H1 (cell line): ENCODE measurements at regions not wholly inside any gene's neighbourhood (a gene's known extent, or its start where the extent isn't known, plus 50 kb on each side); places are given as distances from the start of the nearest gene placed in this dataset. TPM values are rescaled to one million over a fixed set of nuclear protein-coding genes. Genes with fewer than 3 reads are reported as not detected.
A peak's percentile ranks its signal among the peaks of the same experiment; 100 is the strongest.

ENCODE experiments used
- CTCF ChIA-PET: fragments of 300-600 bp; sonication (Branson Sonifier 250); formaldehyde crosslinking; loops from one replicate; lab custom pipeline; 2021; ENCODE audit not compliant: partially characterized antibody; lab: Charles Lee
- POLR2A ChIA-PET: fragments of 300-600 bp; sonication (Branson Sonifier 250); formaldehyde crosslinking; loops from one replicate; lab custom pipeline; 2021; ENCODE audit warnings: inconsistent platforms; ENCODE audit not compliant: partially characterized antibody; lab: Charles Lee
- DNase-seq, 2 experiments: peaks; one replicate each; pipeline versions ENCODE4 v3.0.0 to v3.0.0-alpha.2; 2010 to 2022; ENCODE audit warnings: low spot score in 2 of 2, low read depth in 1 of 2, mixed read lengths in 1 of 2
- FAIRE-seq: peaks from 2 replicates; lab custom pipeline; 2011; peaks lifted over from hg19 to GRCh38; lab: Jason Lieb, UNC
- H2AFZ ChIP-seq: 2 replicates; pipeline ENCODE4 v1.8.1; 2012; ENCODE audit warnings: low read length, inconsistent platforms
- H2AK5ac ChIP-seq: 2 replicates; pipeline ENCODE4 v1.6.1; 2013; ENCODE audit warnings: low read depth, low read length
- H2BK120ac ChIP-seq: replicated peaks from 2 replicates; pipeline ENCODE3; 2013; ENCODE audit warnings: low read depth, low read length, inconsistent platforms
- H2BK12ac ChIP-seq: 2 replicates; pipeline ENCODE4 v1.6.1; 2013; ENCODE audit warnings: low read depth, low read length
- H2BK15ac ChIP-seq: 2 replicates; pipeline ENCODE4 v1.6.1; 2013; ENCODE audit warnings: low read length
- H2BK20ac ChIP-seq: 2 replicates; pipeline ENCODE4 v1.6.1; 2013; ENCODE audit warnings: low read length
- H2BK5ac ChIP-seq: 2 replicates; pipeline ENCODE4 v1.6.1; 2013; ENCODE audit warnings: low read depth, low read length
- H3K14ac ChIP-seq: 2 replicates; pipeline ENCODE4 v1.6.1; 2013; ENCODE audit warnings: inconsistent platforms; ENCODE audit not compliant: insufficient read length
- H3K18ac ChIP-seq: 2 replicates; pipeline ENCODE4 v1.6.1; 2013; ENCODE audit warnings: low read length; ENCODE audit errors: extremely low read depth
- H3K23ac ChIP-seq: 2 replicates; pipeline ENCODE4 v1.6.1; 2013; ENCODE audit warnings: inconsistent platforms; ENCODE audit not compliant: insufficient read length
- H3K23me2 ChIP-seq: 2 replicates; pipeline ENCODE4 v1.6.1; 2013; ENCODE audit warnings: low read depth, low read length
- H3K27ac ChIP-seq: 2 replicates; pipeline ENCODE4 v1.6.1; 2011; ENCODE audit warnings: low read depth, low read length, inconsistent platforms
- H3K27me3 ChIP-seq, 4 experiments: replicated peaks in 1 of 4; 1 replicate in 1 of 4; 2 replicates in 3 of 4; pipeline versions ENCODE4 v1.6.1 to v1.8.1; 2011 to 2013; ENCODE audit warnings: low read length in 3 of 4, mild to moderate bottlenecking in 3 of 4, inconsistent platforms in 2 of 4, mixed read lengths in 2 of 4, moderate library complexity in 1 of 4; ENCODE audit not compliant: control insufficient read depth in 3 of 4, insufficient read depth in 3 of 4; ENCODE audit errors: extremely low read depth in 1 of 4
- H3K36me3 ChIP-seq, 4 experiments: 2 replicates each; pipeline versions ENCODE4 v1.6.1 to v1.8.1; 2011 to 2013; ENCODE audit warnings: mild to moderate bottlenecking in 4 of 4, low read length in 3 of 4, moderate library complexity in 2 of 4, control low read depth in 1 of 4, inconsistent platforms in 1 of 4; ENCODE audit not compliant: insufficient read depth in 4 of 4, control insufficient read depth in 2 of 4
- H3K4ac ChIP-seq: replicated peaks from 2 replicates; pipeline ENCODE3; 2013; ENCODE audit warnings: low read length, low read depth, mixed read lengths, inconsistent platforms; ENCODE audit not compliant: insufficient read length
- H3K4me1 ChIP-seq, 4 experiments: replicated peaks in 1 of 4; 1 replicate in 1 of 4; 2 replicates in 3 of 4; pipeline versions ENCODE4 v1.6.1 to v1.8.1; 2011 to 2013; ENCODE audit warnings: low read length in 3 of 4, inconsistent platforms in 2 of 4, mixed read lengths in 1 of 4; ENCODE audit not compliant: insufficient read depth in 4 of 4, control insufficient read depth in 3 of 4
- H3K4me2 ChIP-seq, 2 experiments: 2 replicates each; pipeline versions ENCODE4 v1.6.1 to v1.8.1; 2011 to 2013; ENCODE audit warnings: low read depth in 2 of 2, low read length in 2 of 2, control low read depth in 1 of 2, inconsistent platforms in 1 of 2, mild to moderate bottlenecking in 1 of 2; ENCODE audit not compliant: insufficient read depth in 1 of 2
- H3K4me3 ChIP-seq, 4 experiments: fragments of 200-600, 300-600 bp in 1 of 4; sonication (generic), shearing (Covaris generic), sonication (Bioruptor Twin) in 1 of 4; 2 replicates each; pipeline versions ENCODE4 v1.5.1 to v1.8.1; 2011 to 2016; ENCODE audit warnings: low read length in 4 of 4, low read depth in 3 of 4, control low read depth in 2 of 4, inconsistent platforms in 2 of 4, mild to moderate bottlenecking in 2 of 4, mixed read lengths in 1 of 4, moderate library complexity in 1 of 4; ENCODE audit not compliant: insufficient read depth in 2 of 4; ENCODE audit errors: extremely low read depth in 1 of 4
- H3K56ac ChIP-seq: replicated peaks from 2 replicates; pipeline ENCODE3; 2013; ENCODE audit warnings: low read depth, mild to moderate bottlenecking, mixed read lengths, low read length, inconsistent platforms; ENCODE audit not compliant: insufficient read length
- H3K79me1 ChIP-seq: 2 replicates; pipeline ENCODE4 v1.6.1; 2013; ENCODE audit warnings: low read depth, low read length, control low read depth
- H3K79me2 ChIP-seq, 2 experiments: 2 replicates each; pipeline versions ENCODE4 v1.6.1 to v1.8.1; 2012 to 2013; ENCODE audit warnings: low read length in 2 of 2, mild to moderate bottlenecking in 2 of 2, inconsistent platforms in 1 of 2; ENCODE audit not compliant: insufficient read depth in 2 of 2, control insufficient read depth in 1 of 2
- H3K9ac ChIP-seq, 4 experiments: replicated peaks in 1 of 4; 1 replicate in 1 of 4; 2 replicates in 3 of 4; pipeline versions ENCODE4 v1.6.1 to v1.8.1; 2011 to 2013; ENCODE audit warnings: low read depth in 3 of 4, low read length in 3 of 4, control low read depth in 2 of 4, mild to moderate bottlenecking in 2 of 4, moderate library complexity in 2 of 4, inconsistent platforms in 1 of 4; ENCODE audit errors: extremely low read depth in 1 of 4
- H3K9me3 ChIP-seq, 2 experiments: 2 replicates each; pipeline versions ENCODE4 v1.6.1 to v1.8.1; 2012 to 2013; ENCODE audit warnings: mild to moderate bottlenecking in 2 of 2, moderate library complexity in 2 of 2, control low read depth in 1 of 2, inconsistent platforms in 1 of 2, low read depth in 1 of 2, low read length in 1 of 2, mixed read lengths in 1 of 2; ENCODE audit not compliant: insufficient read depth in 2 of 2
- H4K20me1 ChIP-seq, 2 experiments: replicated peaks in 1 of 2; 2 replicates each; pipeline versions ENCODE3 to v1.8.1; 2011 to 2013; ENCODE audit warnings: inconsistent platforms in 2 of 2, low read length in 2 of 2, mild to moderate bottlenecking in 1 of 2; ENCODE audit not compliant: insufficient read depth in 2 of 2, control insufficient read depth in 1 of 2
- H4K5ac ChIP-seq: 2 replicates; pipeline ENCODE4 v1.6.1; 2013; ENCODE audit warnings: low read length, low read depth, mixed read lengths, inconsistent platforms; ENCODE audit not compliant: insufficient read length
- H4K8ac ChIP-seq: 2 replicates; pipeline ENCODE4 v1.8.0; 2013; ENCODE audit warnings: mild to moderate bottlenecking, moderate library complexity, low read length, inconsistent platforms; ENCODE audit not compliant: insufficient read depth; ENCODE audit errors: extremely low read depth
- H4K91ac ChIP-seq: replicated peaks from 2 replicates; pipeline ENCODE3; 2013; ENCODE audit warnings: low read length, mixed read lengths, inconsistent platforms; ENCODE audit not compliant: insufficient read length
- RAD21 ChIP-seq, 2 experiments: IDR thresholded peaks in 1 of 2; conservative IDR thresholded peaks in 1 of 2; 2 replicates each; pipeline ENCODE4 v1.6.1; 2011; ENCODE audit warnings: low read depth in 2 of 2, low read length in 2 of 2, improper control_type of control experiment in 1 of 2, inconsistent platforms in 1 of 2, mild to moderate bottlenecking in 1 of 2, moderate library complexity in 1 of 2
- SIN3A ChIP-seq, 2 experiments: IDR thresholded peaks in 1 of 2; conservative IDR thresholded peaks in 1 of 2; 2 replicates each; pipeline ENCODE4 v1.6.1; 2011 to 2012; ENCODE audit warnings: low read length in 2 of 2, improper control_type of control experiment in 1 of 2, low read depth in 1 of 2, mild to moderate bottlenecking in 1 of 2
- WGBS, 2 experiments: shearing (Covaris generic) in 1 of 2; methylation state at CpG; one replicate each; pipeline versions ENCODE4 v1.1.6 to v1.1.7; 2013 to 2015; ENCODE audit warnings: low lambda C conversion rate in 2 of 2, mixed read lengths in 2 of 2, inconsistent platforms in 1 of 2, low coverage in 1 of 2, missing lambda C conversion rate in 1 of 2; ENCODE audit not compliant: insufficient replicate concordance in 2 of 2, insufficient coverage in 1 of 2, insufficient read length in 1 of 2; ENCODE audit errors: extremely low coverage in 1 of 2, missing lambda C conversion rate in 1 of 2; 5-methylcytosine and 5-hydroxymethylcytosine counted together
- small RNA-seq: library from polyadenylated mRNA; stranded (forward); fragments of <200 nt; extraction: miRNeasy Mini kit (QIAGEN cat#:217004); gene quantifications from one replicate; pipeline ENCODE3, GENCODE V24; 2013; ENCODE audit not compliant: insufficient read depth

DNA sequence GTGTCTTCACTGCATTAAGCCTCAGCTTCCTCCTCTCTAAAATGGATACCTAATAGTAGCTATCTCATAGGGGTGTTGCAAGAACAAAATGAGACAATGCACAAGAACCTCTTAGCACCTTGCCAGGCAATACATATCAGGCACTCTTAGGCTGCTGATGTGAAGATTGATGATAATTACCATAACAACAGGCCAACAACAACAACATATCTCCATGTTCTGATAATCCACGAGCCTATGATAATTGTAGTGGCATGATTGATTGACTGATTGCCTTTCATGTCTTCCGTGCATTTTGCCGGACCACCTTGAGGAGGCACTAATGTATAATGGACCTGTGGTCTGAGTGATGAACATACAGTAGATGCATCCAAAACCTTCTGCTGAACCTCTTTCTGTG lies 50.7 kb upstream of the WSCD2 start:
- H3K9ac ChIP-seq: no peak overlapping the region
- no peak overlapping the region for H4K5ac ChIP-seq
- no peak overlapping the region for H3K4me2 ChIP-seq
- 83% methylated on average over 3 of the region's 3 CpGs; no CpG with 5 or more reads in 1 of the 2 experiments for WGBS, 2 experiments
- DNase-seq (no peak), FAIRE-seq (no peak)
- H4K91ac ChIP-seq: no peak overlapping the region
- H3K79me1 ChIP-seq: no peaks in the 10 kb centered on the region
- H3K23ac ChIP-seq: no peak overlapping the region
- H2BK15ac ChIP-seq: no peak overlapping the region
- H3K14ac ChIP-seq: no peak overlapping the region
- ChIA-PET CTCF (interaction anchor here (0.9 to 3.2 kb wide), 5 partner anchors 10 to 169 kb away, joined by 3 to 29 read pairs (median 4); no protein-coding TSS in a partner anchor), POLR2A (no interaction called here)
- TF ChIP-seq SIN3A (conservative IDR thresholded peaks at IDR 0.05 in 1 of 2, IDR thresholded peaks at IDR 0.05 in 1 of 2; ENCODE audit: low read depth in 1 of 2, low read length in 2 of 2): no peak
- peak; percentile 38 to 39 for TF ChIP-seq RAD21 (IDR thresholded peaks at IDR 0.05 in 1 of 2, conservative IDR thresholded peaks at IDR 0.05 in 1 of 2; ENCODE audit: low read depth in 2 of 2, low read length in 2 of 2)
- no peaks in the 10 kb centered on the region for H3K36me3 ChIP-seq
- no peak overlapping the region for H3K27ac ChIP-seq
- no peak overlapping the region for H3K18ac ChIP-seq
- H3K56ac ChIP-seq: no peak overlapping the region
- no peak overlapping the region for H3K4me3 ChIP-seq
- H3K23me2 ChIP-seq: no peaks in the 10 kb centered on the region; the same call in 1 of the 2 replicates
- H3K79me2 ChIP-seq: no peaks in the 10 kb centered on the region
- no peak overlapping the region for H3K4ac ChIP-seq
- no peak overlapping the region for H4K8ac ChIP-seq
- no peaks in the 10 kb centered on the region for H3K27me3 ChIP-seq
- no peak overlapping the region for H2AK5ac ChIP-seq
- no peak overlapping the region for H2BK5ac ChIP-seq
- no peak overlapping the region for H2AFZ ChIP-seq
- no peak overlapping the region for H2BK20ac ChIP-seq
- H3K4me1 ChIP-seq: peaks cover 0 to 4% (median 0%) of the 10 kb centered on the region in 4 experiments; a peak in 1 of 7 replicates
- no peak overlapping the region for H2BK120ac ChIP-seq
- H4K20me1 ChIP-seq: no peaks in the 10 kb centered on the region
- H2BK12ac ChIP-seq: no peak overlapping the region
- no peaks in the 10 kb centered on the region for H3K9me3 ChIP-seq

Small RNA genes in the stretch of these regions (small RNA-seq; reads per million reads assigned to genes)
- gene AC126177.5: not detected
